ENCODE measurements at regions not wholly inside any gene's neighbourhood (a gene's known extent, or its start where the extent isn't known, plus 50 kb on each side); places are given as distances from the start of the nearest gene placed in this dataset.
A peak's percentile ranks its signal among the peaks of the same experiment; 100 is the strongest.

DNA sequence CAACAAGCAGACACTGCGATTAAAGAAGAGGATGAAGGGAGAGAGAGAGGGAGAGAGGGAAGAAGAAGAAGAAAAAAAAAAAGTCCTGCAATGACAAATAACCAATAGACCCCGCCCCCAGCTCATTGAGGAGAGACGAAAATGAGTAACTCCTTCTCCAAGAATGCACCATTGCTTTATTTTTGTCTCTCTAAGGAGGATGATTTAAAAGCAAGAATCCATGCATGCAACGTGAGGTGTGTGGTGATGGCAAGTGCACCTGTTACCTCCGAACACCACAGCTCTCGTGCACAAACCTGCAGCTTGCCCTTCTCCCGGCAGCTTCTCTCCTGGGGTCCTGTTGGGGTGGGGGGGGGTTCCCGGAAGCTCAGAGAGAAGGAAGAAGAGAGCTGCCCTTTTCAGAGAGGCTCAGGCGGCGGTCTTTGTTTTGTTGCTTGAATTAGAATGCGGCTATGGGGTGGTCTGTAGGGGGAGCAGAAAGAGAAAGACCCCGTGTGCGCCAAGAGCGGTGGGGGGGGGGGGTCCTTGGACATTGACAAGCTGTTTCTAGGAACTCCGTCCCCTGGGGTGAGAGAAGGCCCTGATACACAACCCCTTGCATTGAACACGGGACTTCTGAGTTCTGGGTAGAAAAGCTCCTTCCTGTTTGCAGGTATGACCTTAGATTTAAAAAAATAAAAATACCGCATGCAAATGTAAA is 100.7 kb downstream of the CRLF2 start:
- TF ChIP-seq, protein P1, sequence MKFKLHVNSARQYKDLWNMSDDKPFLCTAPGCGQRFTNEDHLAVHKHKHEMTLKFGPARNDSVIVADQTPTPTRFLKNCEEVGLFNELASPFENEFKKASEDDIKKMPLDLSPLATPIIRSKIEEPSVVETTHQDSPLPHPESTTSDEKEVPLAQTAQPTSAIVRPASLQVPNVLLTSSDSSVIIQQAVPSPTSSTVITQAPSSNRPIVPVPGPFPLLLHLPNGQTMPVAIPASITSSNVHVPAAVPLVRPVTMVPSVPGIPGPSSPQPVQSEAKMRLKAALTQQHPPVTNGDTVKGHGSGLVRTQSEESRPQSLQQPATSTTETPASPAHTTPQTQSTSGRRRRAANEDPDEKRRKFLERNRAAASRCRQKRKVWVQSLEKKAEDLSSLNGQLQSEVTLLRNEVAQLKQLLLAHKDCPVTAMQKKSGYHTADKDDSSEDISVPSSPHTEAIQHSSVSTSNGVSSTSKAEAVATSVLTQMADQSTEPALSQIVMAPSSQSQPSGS (IDR thresholded peaks at IDR 0.05; ENCODE audit: low read length) = no peak
- TF ChIP-seq, protein P2, sequence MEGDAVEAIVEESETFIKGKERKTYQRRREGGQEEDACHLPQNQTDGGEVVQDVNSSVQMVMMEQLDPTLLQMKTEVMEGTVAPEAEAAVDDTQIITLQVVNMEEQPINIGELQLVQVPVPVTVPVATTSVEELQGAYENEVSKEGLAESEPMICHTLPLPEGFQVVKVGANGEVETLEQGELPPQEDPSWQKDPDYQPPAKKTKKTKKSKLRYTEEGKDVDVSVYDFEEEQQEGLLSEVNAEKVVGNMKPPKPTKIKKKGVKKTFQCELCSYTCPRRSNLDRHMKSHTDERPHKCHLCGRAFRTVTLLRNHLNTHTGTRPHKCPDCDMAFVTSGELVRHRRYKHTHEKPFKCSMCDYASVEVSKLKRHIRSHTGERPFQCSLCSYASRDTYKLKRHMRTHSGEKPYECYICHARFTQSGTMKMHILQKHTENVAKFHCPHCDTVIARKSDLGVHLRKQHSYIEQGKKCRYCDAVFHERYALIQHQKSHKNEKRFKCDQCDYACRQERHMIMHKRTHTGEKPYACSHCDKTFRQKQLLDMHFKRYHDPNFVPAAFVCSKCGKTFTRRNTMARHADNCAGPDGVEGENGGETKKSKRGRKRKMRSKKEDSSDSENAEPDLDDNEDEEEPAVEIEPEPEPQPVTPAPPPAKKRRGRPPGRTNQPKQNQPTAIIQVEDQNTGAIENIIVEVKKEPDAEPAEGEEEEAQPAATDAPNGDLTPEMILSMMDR (IDR thresholded peaks at IDR 0.05; ENCODE audit: control extremely low read depth in 1 of 3, insufficient read depth in 1 of 3, low read depth in 1 of 3, low read length in 3 of 3) = no peak
- TF ChIP-seq EP300 (IDR thresholded peaks at IDR 0.05; ENCODE audit: borderline replicate concordance in 1 of 2, low read depth in 2 of 2, low read length in 2 of 2) (peak in 1 of 2 experiments; percentile 44; a peak in 1 of 3 replicates), JUND (IDR thresholded peaks at IDR 0.05; ENCODE audit: low read length) (no peak), EZH2 (IDR thresholded peaks at IDR 0.05; ENCODE audit: low read depth, low read length, severe bottlenecking) (no peak), NRF1 (IDR thresholded peaks at IDR 0.05; ENCODE audit: low read depth, low read length) (no peak), SIX5 (IDR thresholded peaks at IDR 0.05; ENCODE audit: low read depth, low read length) (no peak), POLR2A (IDR thresholded peaks at IDR 0.05; ENCODE audit: control extremely low read depth in 1 of 2, low read depth in 2 of 2, low read length in 2 of 2) (no peak), JUN (IDR thresholded peaks at IDR 0.05; ENCODE audit: low read depth, low read length) (no peak), SRF (IDR thresholded peaks at IDR 0.05; ENCODE audit: low read depth, low read length) (no peak), MAX (IDR thresholded peaks at IDR 0.05) (no peak), POLR2AphosphoS5 (IDR thresholded peaks at IDR 0.05; ENCODE audit: low read depth, low read length) (no peak), SUZ12 (IDR thresholded peaks at IDR 0.05; ENCODE audit: low read length) (no peak)

Data from H1 (cell line).